H1 (cell line): ENCODE measurements at regions not wholly inside any gene's neighbourhood (a gene's known extent, or its start where the extent isn't known, plus 50 kb on each side); places are given as distances from the start of the nearest gene placed in this dataset.
"Not testable (repeated sequence)": the region's sequence is repeated elsewhere in the genome, so short reads cannot be mapped to it uniquely, and the experiment has no call there.

Source experiments
- CTCF ChIA-PET: fragments of 300-600 bp; sonication (Branson Sonifier 250); formaldehyde crosslinking; loops from one replicate; lab custom pipeline; 2021; ENCODE audit not compliant: partially characterized antibody; lab: Charles Lee
- POLR2A ChIA-PET: fragments of 300-600 bp; sonication (Branson Sonifier 250); formaldehyde crosslinking; loops from one replicate; lab custom pipeline; 2021; ENCODE audit warnings: inconsistent platforms; ENCODE audit not compliant: partially characterized antibody; lab: Charles Lee
- DNase-seq, 2 experiments: peaks; one replicate each; pipeline versions ENCODE4 v3.0.0 to v3.0.0-alpha.2; 2010 to 2022; ENCODE audit warnings: low spot score in 2 of 2, low read depth in 1 of 2, mixed read lengths in 1 of 2
- FAIRE-seq: peaks from 2 replicates; lab custom pipeline; 2011; peaks lifted over from hg19 to GRCh38; lab: Jason Lieb, UNC
- H2AFZ ChIP-seq: 2 replicates; pipeline ENCODE4 v1.8.1; 2012; ENCODE audit warnings: low read length, inconsistent platforms
- H2AK5ac ChIP-seq: 2 replicates; pipeline ENCODE4 v1.6.1; 2013; ENCODE audit warnings: low read depth, low read length
- H2BK120ac ChIP-seq: replicated peaks from 2 replicates; pipeline ENCODE3; 2013; ENCODE audit warnings: low read depth, low read length, inconsistent platforms
- H2BK12ac ChIP-seq: 2 replicates; pipeline ENCODE4 v1.6.1; 2013; ENCODE audit warnings: low read depth, low read length
- H2BK15ac ChIP-seq: 2 replicates; pipeline ENCODE4 v1.6.1; 2013; ENCODE audit warnings: low read length
- H2BK20ac ChIP-seq: 2 replicates; pipeline ENCODE4 v1.6.1; 2013; ENCODE audit warnings: low read length
- H2BK5ac ChIP-seq: 2 replicates; pipeline ENCODE4 v1.6.1; 2013; ENCODE audit warnings: low read depth, low read length
- H3K14ac ChIP-seq: 2 replicates; pipeline ENCODE4 v1.6.1; 2013; ENCODE audit warnings: inconsistent platforms; ENCODE audit not compliant: insufficient read length
- H3K18ac ChIP-seq: 2 replicates; pipeline ENCODE4 v1.6.1; 2013; ENCODE audit warnings: low read length; ENCODE audit errors: extremely low read depth
- H3K23ac ChIP-seq: 2 replicates; pipeline ENCODE4 v1.6.1; 2013; ENCODE audit warnings: inconsistent platforms; ENCODE audit not compliant: insufficient read length
- H3K23me2 ChIP-seq: 2 replicates; pipeline ENCODE4 v1.6.1; 2013; ENCODE audit warnings: low read depth, low read length
- H3K27ac ChIP-seq: 2 replicates; pipeline ENCODE4 v1.6.1; 2011; ENCODE audit warnings: low read depth, low read length, inconsistent platforms
- H3K27me3 ChIP-seq, 4 experiments: replicated peaks in 1 of 4; 1 replicate in 1 of 4; 2 replicates in 3 of 4; pipeline versions ENCODE4 v1.6.1 to v1.8.1; 2011 to 2013; ENCODE audit warnings: low read length in 3 of 4, mild to moderate bottlenecking in 3 of 4, inconsistent platforms in 2 of 4, mixed read lengths in 2 of 4, moderate library complexity in 1 of 4; ENCODE audit not compliant: control insufficient read depth in 3 of 4, insufficient read depth in 3 of 4; ENCODE audit errors: extremely low read depth in 1 of 4
- H3K36me3 ChIP-seq, 4 experiments: 2 replicates each; pipeline versions ENCODE4 v1.6.1 to v1.8.1; 2011 to 2013; ENCODE audit warnings: mild to moderate bottlenecking in 4 of 4, low read length in 3 of 4, moderate library complexity in 2 of 4, control low read depth in 1 of 4, inconsistent platforms in 1 of 4; ENCODE audit not compliant: insufficient read depth in 4 of 4, control insufficient read depth in 2 of 4
- H3K4ac ChIP-seq: replicated peaks from 2 replicates; pipeline ENCODE3; 2013; ENCODE audit warnings: low read length, low read depth, mixed read lengths, inconsistent platforms; ENCODE audit not compliant: insufficient read length
- H3K4me1 ChIP-seq, 4 experiments: replicated peaks in 1 of 4; 1 replicate in 1 of 4; 2 replicates in 3 of 4; pipeline versions ENCODE4 v1.6.1 to v1.8.1; 2011 to 2013; ENCODE audit warnings: low read length in 3 of 4, inconsistent platforms in 2 of 4, mixed read lengths in 1 of 4; ENCODE audit not compliant: insufficient read depth in 4 of 4, control insufficient read depth in 3 of 4
- H3K4me2 ChIP-seq, 2 experiments: 2 replicates each; pipeline versions ENCODE4 v1.6.1 to v1.8.1; 2011 to 2013; ENCODE audit warnings: low read depth in 2 of 2, low read length in 2 of 2, control low read depth in 1 of 2, inconsistent platforms in 1 of 2, mild to moderate bottlenecking in 1 of 2; ENCODE audit not compliant: insufficient read depth in 1 of 2
- H3K4me3 ChIP-seq, 4 experiments: fragments of 200-600, 300-600 bp in 1 of 4; sonication (generic), shearing (Covaris generic), sonication (Bioruptor Twin) in 1 of 4; 2 replicates each; pipeline versions ENCODE4 v1.5.1 to v1.8.1; 2011 to 2016; ENCODE audit warnings: low read length in 4 of 4, low read depth in 3 of 4, control low read depth in 2 of 4, inconsistent platforms in 2 of 4, mild to moderate bottlenecking in 2 of 4, mixed read lengths in 1 of 4, moderate library complexity in 1 of 4; ENCODE audit not compliant: insufficient read depth in 2 of 4; ENCODE audit errors: extremely low read depth in 1 of 4
- H3K56ac ChIP-seq: replicated peaks from 2 replicates; pipeline ENCODE3; 2013; ENCODE audit warnings: low read depth, mild to moderate bottlenecking, mixed read lengths, low read length, inconsistent platforms; ENCODE audit not compliant: insufficient read length
- H3K79me1 ChIP-seq: 2 replicates; pipeline ENCODE4 v1.6.1; 2013; ENCODE audit warnings: low read depth, low read length, control low read depth
- H3K79me2 ChIP-seq, 2 experiments: 2 replicates each; pipeline versions ENCODE4 v1.6.1 to v1.8.1; 2012 to 2013; ENCODE audit warnings: low read length in 2 of 2, mild to moderate bottlenecking in 2 of 2, inconsistent platforms in 1 of 2; ENCODE audit not compliant: insufficient read depth in 2 of 2, control insufficient read depth in 1 of 2
- H3K9ac ChIP-seq, 4 experiments: replicated peaks in 1 of 4; 1 replicate in 1 of 4; 2 replicates in 3 of 4; pipeline versions ENCODE4 v1.6.1 to v1.8.1; 2011 to 2013; ENCODE audit warnings: low read depth in 3 of 4, low read length in 3 of 4, control low read depth in 2 of 4, mild to moderate bottlenecking in 2 of 4, moderate library complexity in 2 of 4, inconsistent platforms in 1 of 4; ENCODE audit errors: extremely low read depth in 1 of 4
- H3K9me3 ChIP-seq, 2 experiments: 2 replicates each; pipeline versions ENCODE4 v1.6.1 to v1.8.1; 2012 to 2013; ENCODE audit warnings: mild to moderate bottlenecking in 2 of 2, moderate library complexity in 2 of 2, control low read depth in 1 of 2, inconsistent platforms in 1 of 2, low read depth in 1 of 2, low read length in 1 of 2, mixed read lengths in 1 of 2; ENCODE audit not compliant: insufficient read depth in 2 of 2
- H4K20me1 ChIP-seq, 2 experiments: replicated peaks in 1 of 2; 2 replicates each; pipeline versions ENCODE3 to v1.8.1; 2011 to 2013; ENCODE audit warnings: inconsistent platforms in 2 of 2, low read length in 2 of 2, mild to moderate bottlenecking in 1 of 2; ENCODE audit not compliant: insufficient read depth in 2 of 2, control insufficient read depth in 1 of 2
- H4K5ac ChIP-seq: 2 replicates; pipeline ENCODE4 v1.6.1; 2013; ENCODE audit warnings: low read length, low read depth, mixed read lengths, inconsistent platforms; ENCODE audit not compliant: insufficient read length
- H4K8ac ChIP-seq: 2 replicates; pipeline ENCODE4 v1.8.0; 2013; ENCODE audit warnings: mild to moderate bottlenecking, moderate library complexity, low read length, inconsistent platforms; ENCODE audit not compliant: insufficient read depth; ENCODE audit errors: extremely low read depth
- H4K91ac ChIP-seq: replicated peaks from 2 replicates; pipeline ENCODE3; 2013; ENCODE audit warnings: low read length, mixed read lengths, inconsistent platforms; ENCODE audit not compliant: insufficient read length
- CBX8 ChIP-seq: fragments of 300-800, 300-1000 bp; sonication (generic); IDR thresholded peaks from 2 replicates; pipeline ENCODE4 v1.7.1; 2016; ENCODE audit warnings: low read depth, low read length, borderline replicate concordance
- POLR2A ChIP-seq, 2 experiments: IDR thresholded peaks; 1 replicate in 1 of 2; 2 replicates in 1 of 2; pipeline ENCODE4 v1.6.1; 2011; ENCODE audit warnings: low read depth in 2 of 2, low read length in 2 of 2, mild to moderate bottlenecking in 2 of 2; ENCODE audit errors: control extremely low read depth in 1 of 2
- WGBS, 2 experiments: shearing (Covaris generic) in 1 of 2; methylation state at CpG; one replicate each; pipeline versions ENCODE4 v1.1.6 to v1.1.7; 2013 to 2015; ENCODE audit warnings: low lambda C conversion rate in 2 of 2, mixed read lengths in 2 of 2, inconsistent platforms in 1 of 2, low coverage in 1 of 2, missing lambda C conversion rate in 1 of 2; ENCODE audit not compliant: insufficient replicate concordance in 2 of 2, insufficient coverage in 1 of 2, insufficient read length in 1 of 2; ENCODE audit errors: extremely low coverage in 1 of 2, missing lambda C conversion rate in 1 of 2; 5-methylcytosine and 5-hydroxymethylcytosine counted together

GRCh38 chr12:4833524-4833923 is 76.2 kb upstream of the KCNA1 start:
- Histone ChIP-seq H3K4me3 (no peak overlapping the region), H3K27ac (no peak overlapping the region), H3K4ac (no peak overlapping the region), H3K4me1 (peaks cover 0 to 5% (median 1%) of the 10 kb centered on the region in 4 experiments; a peak in 3 of 7 replicates), H2BK5ac (no peak overlapping the region), H4K91ac (no peak overlapping the region), H3K23me2 (no peaks in the 10 kb centered on the region), H3K56ac (no peak overlapping the region), H2BK12ac (no peak overlapping the region), H2BK20ac (no peak overlapping the region), H3K9me3 (no peaks in the 10 kb centered on the region), H3K27me3 (no peaks in the 10 kb centered on the region), H4K20me1 (no peaks in the 10 kb centered on the region), H2AK5ac (no peak overlapping the region), H4K5ac (no peak overlapping the region), H3K9ac (no peak overlapping the region), H3K4me2 (no peak overlapping the region), H2BK120ac (no peak overlapping the region), H3K23ac (no peak overlapping the region), H3K79me1 (no peaks in the 10 kb centered on the region), H3K36me3 (no peaks in the 10 kb centered on the region), H4K8ac (no peak overlapping the region), H3K18ac (no peak overlapping the region), H2AFZ (no peak overlapping the region), H3K14ac (no peak overlapping the region), H2BK15ac (no peak overlapping the region), H3K79me2 (no peaks in the 10 kb centered on the region)
- FAIRE-seq (no peak), DNase-seq (no peak)
- ChIA-PET POLR2A (no interaction called here), CTCF (interaction anchor here (0.6 to 3.0 kb wide), 2 partner anchors 15 to 24 kb away, joined by 3 to 13 read pairs; no protein-coding TSS in a partner anchor)
- WGBS, 2 experiments = 77% methylated on average over 3 of the region's 3 CpGs; no CpG with 5 or more reads in 1 of the 2 experiments
- TF ChIP-seq POLR2A (IDR thresholded peaks at IDR 0.05; ENCODE audit: control extremely low read depth in 1 of 2, low read depth in 2 of 2, low read length in 2 of 2) (no peak), CBX8 (no peak)

- H3K27me3 ChIP-seq, H3K4me1 ChIP-seq, H3K23ac ChIP-seq, H3K4me3 ChIP-seq, H3K9me3 ChIP-seq, H3K56ac ChIP-seq, H3K36me3 ChIP-seq, H2BK20ac ChIP-seq, H3K79me1 ChIP-seq, H3K4me2 ChIP-seq, H3K4ac ChIP-seq, H3K18ac ChIP-seq, H4K5ac ChIP-seq, H2AK5ac ChIP-seq, FAIRE-seq, H4K20me1 ChIP-seq, H3K27ac ChIP-seq, H3K9ac ChIP-seq, H3K14ac ChIP-seq, H2BK5ac ChIP-seq, H4K91ac ChIP-seq, H2BK15ac ChIP-seq, H2BK120ac ChIP-seq, H3K79me2 ChIP-seq, H2AFZ ChIP-seq, DNase-seq, H4K8ac ChIP-seq, H3K23me2 ChIP-seq, H2BK12ac ChIP-seq, POLR2A ChIA-PET: not testable (repeated sequence)
- CTCF ChIA-PET = interaction anchor here (1.2 to 1.7 kb wide), 4 partner anchors 8 to 22 kb away, joined by 3 to 6 read pairs (median 4); no protein-coding TSS in a partner anchor
- WGBS, 2 experiments = 86% methylated on average over 3 of the region's 3 CpGs; no CpG with 5 or more reads in 1 of the 2 experiments
Measured at GRCh38 chr12:4842401-4842800, 67.3 kb upstream of the KCNA1 start.
